ENCODE measurements at regions not wholly inside any gene's neighbourhood (a gene's known extent, or its start where the extent isn't known, plus 50 kb on each side); places are given as distances from the start of the nearest gene placed in this dataset.
"Not testable (repeated sequence)": the region's sequence is repeated elsewhere in the genome, so short reads cannot be mapped to it uniquely, and the experiment has no call there.

DNA sequence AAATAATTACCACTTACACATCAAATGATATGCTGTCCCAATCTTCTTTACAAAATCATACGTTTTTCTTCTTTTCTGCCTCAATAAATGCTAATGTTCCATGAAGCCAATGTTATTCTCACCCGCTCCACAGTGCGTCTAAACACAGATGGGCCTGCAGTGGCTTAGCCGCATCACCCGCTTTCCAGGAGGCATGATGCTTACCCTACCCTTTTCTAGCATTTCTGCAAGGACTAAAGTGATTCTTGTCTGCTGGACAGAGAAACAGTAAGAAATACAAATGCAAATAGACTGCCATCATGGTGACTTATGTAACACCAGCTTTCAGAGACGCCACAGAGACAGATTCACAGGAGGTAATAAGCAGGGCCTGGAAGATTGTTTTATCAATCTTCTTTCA lies 104.4 kb downstream of the RNASET2 start:
- Mint-ChIP-seq H3K4me1 (peaks cover 1% of the 10 kb centered on the region), H3K9me3 (peaks cover 4% of the 10 kb centered on the region), H3K4me3 (no peak overlapping the region), H3K36me3 (ENCODE audit: low read depth) (no peaks in the 10 kb centered on the region), H3K27me3 (no peaks in the 10 kb centered on the region), H3K27ac (no peak overlapping the region)
- ATAC-seq, result no peak
- DNase-seq, result no peak

- H3K27me3 Mint-ChIP-seq, result no peaks in the 10 kb centered on the region
- H3K4me3 Mint-ChIP-seq, result no peak overlapping the region
- H3K9me3 Mint-ChIP-seq, result peaks cover 4% of the 10 kb centered on the region
- no peak for ATAC-seq
- no peaks in the 10 kb centered on the region for H3K36me3 Mint-ChIP-seq (ENCODE audit: low read depth)
- no peak overlapping the region for H3K27ac Mint-ChIP-seq
- peaks cover 2% of the 10 kb centered on the region for H3K4me1 Mint-ChIP-seq
- DNase-seq, result no peak
Measured at GRCh38 chr6:166851426-166851825, 104.9 kb downstream of the RNASET2 start.

GRCh38 chr6:166850677-166851076 lies 105.7 kb downstream of the RNASET2 start:
- Mint-ChIP-seq H3K36me3 (ENCODE audit: low read depth) (no peaks in the 10 kb centered on the region), H3K27ac (no peak overlapping the region), H3K27me3 (no peaks in the 10 kb centered on the region), H3K4me3 (no peak overlapping the region), H3K9me3 (peaks cover 8% of the 10 kb centered on the region), H3K4me1 (peaks cover 2% of the 10 kb centered on the region)
- DNase-seq (no peak), ATAC-seq (no peak)

GRCh38 chr6:166849749-166850183 lies 106.6 kb downstream of the RNASET2 start:
- ATAC-seq, result no peak

DNA sequence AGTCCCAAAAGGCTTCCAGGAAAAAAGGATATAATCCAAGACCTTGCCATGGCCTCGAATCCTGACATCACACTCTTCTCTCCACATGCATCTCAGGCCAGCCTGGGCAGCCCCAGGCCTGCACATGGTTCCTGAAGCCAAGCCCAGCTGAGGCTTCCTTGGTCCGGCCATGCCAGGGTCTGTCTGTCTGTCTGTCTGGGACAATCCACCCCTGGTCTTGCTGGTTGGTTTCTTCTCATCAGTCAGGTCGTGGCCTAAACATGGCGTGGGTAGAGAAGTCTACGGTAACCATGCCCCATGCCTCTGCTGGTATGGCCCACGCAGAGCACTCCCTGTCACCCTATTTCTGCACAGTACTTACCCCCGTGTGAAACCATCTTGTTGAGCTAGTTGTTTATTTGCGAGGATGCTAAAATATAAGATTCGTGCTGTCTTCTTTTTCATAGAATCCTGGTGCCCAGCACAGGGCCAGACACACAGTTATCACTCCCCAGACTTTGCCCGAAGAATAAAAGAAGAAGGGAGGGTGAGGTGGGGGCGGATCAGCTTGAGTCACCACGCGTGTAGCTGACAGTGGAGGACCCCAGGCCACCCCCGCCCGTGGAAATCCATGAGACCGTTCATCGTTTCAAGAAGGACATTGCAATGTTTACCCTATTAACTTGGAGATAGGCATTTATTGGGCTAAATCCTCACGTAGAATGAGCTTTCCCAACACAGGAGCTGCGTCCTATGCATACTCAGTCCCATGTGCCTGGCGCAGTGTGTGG lies 107.2 kb downstream of the RNASET2 start:
- no peak overlapping the region for H3K27ac Mint-ChIP-seq
- H3K27me3 Mint-ChIP-seq, result no peaks in the 10 kb centered on the region
- H3K36me3 Mint-ChIP-seq (ENCODE audit: low read depth), result no peaks in the 10 kb centered on the region
- ATAC-seq (no peak), DNase-seq (no peak)
- H3K4me3 Mint-ChIP-seq, result no peak overlapping the region
- H3K9me3 Mint-ChIP-seq, result peaks cover 14% of the 10 kb centered on the region
- H3K4me1 Mint-ChIP-seq, result peaks cover 2% of the 10 kb centered on the region

More at GRCh38 chr6:166849749-166850183, 106.6 kb downstream of the RNASET2 start:
- Mint-ChIP-seq H3K27ac (no peak overlapping the region), H3K27me3 (no peaks in the 10 kb centered on the region), H3K4me1 (peaks cover 2% of the 10 kb centered on the region), H3K4me3 (no peak overlapping the region), H3K9me3 (peaks cover 14% of the 10 kb centered on the region), H3K36me3 (ENCODE audit: low read depth) (no peaks in the 10 kb centered on the region)
- no peak for DNase-seq

- DNase-seq; ATAC-seq; H3K4me1 Mint-ChIP-seq; H3K27ac Mint-ChIP-seq; H3K36me3 Mint-ChIP-seq (ENCODE audit: low read depth); H3K4me3 Mint-ChIP-seq; H3K27me3 Mint-ChIP-seq: not testable (repeated sequence)
- peaks cover 14% of the 10 kb centered on the region for H3K9me3 Mint-ChIP-seq
Measured at GRCh38 chr6:166846446-166847142, 109.8 kb downstream of the RNASET2 start.

GRCh38 chr6:166842607-166843006 lies 113.7 kb downstream of the RNASET2 start:
- ATAC-seq (no peak), DNase-seq (no peak)
- Mint-ChIP-seq H3K27me3 (no peaks in the 10 kb centered on the region), H3K4me3 (no peak overlapping the region), H3K4me1 (peaks cover 2% of the 10 kb centered on the region), H3K9me3 (peaks cover 14% of the 10 kb centered on the region), H3K36me3 (ENCODE audit: low read depth) (no peaks in the 10 kb centered on the region), H3K27ac (no peak overlapping the region)

- DNase-seq (no peak), ATAC-seq (no peak)
- Mint-ChIP-seq H3K4me3 (no peak overlapping the region), H3K27ac (no peak overlapping the region), H3K27me3 (no peaks in the 10 kb centered on the region), H3K36me3 (ENCODE audit: low read depth) (peaks cover 3% of the 10 kb centered on the region), H3K9me3 (peaks cover 14% of the 10 kb centered on the region), H3K4me1 (no peaks in the 10 kb centered on the region)
Measured at GRCh38 chr6:166841216-166841615, 115.1 kb downstream of the RNASET2 start.

- DNase-seq, result no peak
- no peak overlapping the region for H3K27ac Mint-ChIP-seq
- peaks cover 14% of the 10 kb centered on the region for H3K9me3 Mint-ChIP-seq
- H3K36me3 Mint-ChIP-seq (ENCODE audit: low read depth), result peaks cover 3% of the 10 kb centered on the region
- H3K27me3 Mint-ChIP-seq, result no peaks in the 10 kb centered on the region
- no peak overlapping the region for H3K4me3 Mint-ChIP-seq
- no peak for ATAC-seq
- H3K4me1 Mint-ChIP-seq, result no peaks in the 10 kb centered on the region
Measured at GRCh38 chr6:166839569-166839968, 116.8 kb downstream of the RNASET2 start.

- no peaks in the 10 kb centered on the region for H3K27me3 Mint-ChIP-seq
- no peak for ATAC-seq
- H3K4me3 Mint-ChIP-seq, result no peak overlapping the region
- H3K9me3 Mint-ChIP-seq, result peaks cover 20% of the 10 kb centered on the region
- no peak overlapping the region for H3K27ac Mint-ChIP-seq
- H3K4me1 Mint-ChIP-seq, result no peaks in the 10 kb centered on the region
- DNase-seq, result no peak
- peaks cover 3% of the 10 kb centered on the region for H3K36me3 Mint-ChIP-seq (ENCODE audit: low read depth)
Measured at GRCh38 chr6:166838987-166839386, 117.4 kb downstream of the RNASET2 start.

GRCh38 chr6:166836785-166837718 lies 119.3 kb downstream of the RNASET2 start:
- no peak for ATAC-seq
- Mint-ChIP-seq H3K4me1 (no peaks in the 10 kb centered on the region), H3K27ac (no peak overlapping the region), H3K36me3 (ENCODE audit: low read depth) (peaks cover 3% of the 10 kb centered on the region), H3K27me3 (no peaks in the 10 kb centered on the region), H3K4me3 (no peak overlapping the region), H3K9me3 (peaks cover 21% of the 10 kb centered on the region)
- no peak for DNase-seq

DNA sequence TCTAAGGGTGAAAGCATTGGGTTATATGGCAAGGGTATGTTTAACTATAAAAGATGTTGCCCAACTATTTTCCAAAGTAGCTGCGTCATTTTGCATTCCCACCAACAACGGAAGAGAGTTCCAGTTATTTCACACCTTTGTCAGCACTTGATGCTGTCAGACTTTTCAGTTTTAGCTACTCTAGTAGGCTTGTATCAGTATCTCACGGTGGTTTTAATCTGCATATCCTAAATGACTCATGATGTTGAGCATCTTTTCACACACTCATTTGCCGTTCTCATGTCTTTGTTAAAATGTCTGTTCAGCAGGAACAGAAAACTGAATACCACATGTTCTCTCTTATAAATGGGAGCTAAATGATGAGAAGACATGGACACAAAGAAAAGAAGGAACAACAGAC lies 122.3 kb downstream of the RNASET2 start:
- Mint-ChIP-seq H3K36me3 (ENCODE audit: low read depth) (peaks cover 3% of the 10 kb centered on the region), H3K4me3 (no peak overlapping the region), H3K27ac (no peak overlapping the region), H3K4me1 (no peaks in the 10 kb centered on the region), H3K9me3 (peaks cover 21% of the 10 kb centered on the region), H3K27me3 (no peaks in the 10 kb centered on the region)
- ATAC-seq (peak; percentile 43), DNase-seq (no peak)

- Mint-ChIP-seq H3K4me3 (no peak overlapping the region), H3K4me1 (no peaks in the 10 kb centered on the region), H3K27ac (no peak overlapping the region), H3K9me3 (peaks cover 17% of the 10 kb centered on the region), H3K27me3 (no peaks in the 10 kb centered on the region), H3K36me3 (ENCODE audit: low read depth) (no peaks in the 10 kb centered on the region)
- DNase-seq (no peak), ATAC-seq (no peak)
Measured at GRCh38 chr6:166830891-166831363, 125.4 kb downstream of the RNASET2 start.

DNA sequence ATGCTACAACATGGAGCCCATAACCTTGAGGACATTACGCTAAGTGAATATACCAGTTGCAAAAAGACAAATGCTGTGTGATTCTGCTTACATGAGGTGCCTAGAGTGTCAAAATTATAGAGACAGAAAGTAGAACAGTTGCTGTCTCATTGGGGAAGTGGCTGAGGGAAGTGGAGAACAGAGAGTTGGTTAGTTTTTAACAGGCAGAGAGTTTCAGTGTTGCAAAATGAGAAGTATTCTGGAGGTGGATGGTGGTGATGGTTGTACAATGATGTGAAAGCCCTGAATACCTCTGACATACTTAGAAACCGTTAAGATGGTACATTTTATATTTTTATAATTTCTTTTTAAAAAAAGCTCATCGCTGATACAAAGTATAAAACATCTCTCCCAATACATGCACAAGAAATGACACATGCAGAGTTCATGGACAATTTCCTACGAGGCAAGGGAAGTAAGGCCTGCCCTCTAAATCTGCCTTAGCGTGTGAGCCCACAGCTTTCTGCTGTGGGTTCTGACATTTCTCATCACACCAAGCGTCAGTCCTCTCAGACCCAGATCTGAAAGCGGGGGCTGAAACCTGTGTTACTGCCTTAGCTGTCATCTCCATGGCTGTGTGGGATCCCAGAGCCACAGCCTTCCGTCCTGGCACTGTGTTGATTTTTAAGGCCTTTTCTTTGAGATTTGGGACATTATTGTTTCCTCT lies 126.0 kb downstream of the RNASET2 start:
- Mint-ChIP-seq H3K4me1 (no peaks in the 10 kb centered on the region), H3K9me3 (peaks cover 13% of the 10 kb centered on the region), H3K4me3 (no peak overlapping the region), H3K36me3 (ENCODE audit: low read depth) (no peaks in the 10 kb centered on the region), H3K27ac (no peak overlapping the region), H3K27me3 (no peaks in the 10 kb centered on the region)
- DNase-seq (no peak), ATAC-seq (peak; percentile 54)
